Psoas muscle (tissue), 7 donors: ENCODE measurements at regions not wholly inside any gene's neighbourhood (a gene's known extent, or its start where the extent isn't known, plus 50 kb on each side); places are given as distances from the start of the nearest gene placed in this dataset.
A peak's percentile ranks its signal among the peaks of the same experiment; 100 is the strongest.
"Not testable (repeated sequence)": the region's sequence is repeated elsewhere in the genome, so short reads cannot be mapped to it uniquely, and the experiment has no call there.

Experiments
- ATAC-seq, 4 donors: fragments of 200-7000 bp; cut with Tn5 transposase; one replicate each; pipeline ENCODE4 v1.9.1; 2020; ENCODE audit warnings: moderate library complexity in 3 of 4, mild to moderate bottlenecking in 2 of 4
- DNase-seq, 2 donors: peaks; one replicate each; pipeline ENCODE4 v3.0.0-alpha.2; 2020
- H3K27ac ChIP-seq: fragments of 200-600 bp; one replicate; pipeline ENCODE4 v1.8.0; 2022
- H3K27me3 ChIP-seq, 3 donors: fragments of 200-600 bp in 1 of 3; one replicate each; pipeline versions ENCODE4 v1.6.1 to v1.8.0; 2013 to 2022; ENCODE audit warnings: low read length in 2 of 3, mild to moderate bottlenecking in 2 of 3, moderate library complexity in 1 of 3; ENCODE audit not compliant: insufficient read depth in 3 of 3
- H3K36me3 ChIP-seq, 2 donors: fragments of 200-600 bp in 1 of 2; one replicate each; pipeline versions ENCODE4 v1.6.1 to v1.8.0; 2013 to 2022; ENCODE audit warnings: low read depth in 1 of 2, mild to moderate bottlenecking in 1 of 2, moderate library complexity in 1 of 2; ENCODE audit not compliant: insufficient read depth in 1 of 2
- H3K4me1 ChIP-seq: fragments of 200-600 bp; one replicate; pipeline ENCODE4 v1.8.0; 2022
- H3K4me3 ChIP-seq: fragments of 200-600 bp; one replicate; pipeline ENCODE4 v1.8.0; 2022; ENCODE audit warnings: mild to moderate bottlenecking
- H3K9me3 ChIP-seq: fragments of 200-600 bp; one replicate; pipeline ENCODE4 v1.8.0; 2022
- WGBS, 3 donors: extraction: QIAGEN DNeasy Blood & Tissue Kit; methylation state at CpG; one replicate each; pipeline versions ENCODE4 v1.1.6 to v1.1.7; 2013; 5-methylcytosine and 5-hydroxymethylcytosine counted together
- intact Hi-C, 2 donors: fragments of 100-400 bp; cut with DNase I; formaldehyde crosslinking; loops; one replicate each; pipeline versions ENCODE4 v1.11.0 to v1.14.2; 2022
- donor health status: healthy with polysubstance abuse.
- donor health status: DM: no; HTN: no; CAD: no; lungs with moderate emphysema.
- donor health status: Bipolar disorder and iron deficiency.
- donor health status: healthy.
- donor health status: DM: yes; HTN: yes; CAD: no.
- donor health status: DM: no; HTN: no; CAD: no.
- donor health status: DM: yes; HTN: yes; CAD: no.

- peak overlapping the region; percentile 84 for H3K4me3 ChIP-seq
- H3K4me1 ChIP-seq, H3K36me3 ChIP-seq, ATAC-seq, H3K27me3 ChIP-seq, H3K9me3 ChIP-seq, intact Hi-C loops: not testable (repeated sequence)
- 0 to 1% (median 0%) methylated on average over 22 to 42 of the region's 47 CpGs for WGBS, 3 donors
- H3K27ac ChIP-seq: peak overlapping the region; percentile 96
- peak; percentile 19 to 57 for DNase-seq
Measured at GRCh38 chr2:87075054-87075790, 53.6 kb upstream of the PLGLB1 start.

- intact Hi-C loops, H3K4me1 ChIP-seq, H3K9me3 ChIP-seq, H3K36me3 ChIP-seq, H3K27me3 ChIP-seq: not testable (repeated sequence)
- H3K27ac ChIP-seq: peak overlapping the region; percentile 96
- peak; percentile 55 to 77 for DNase-seq
- H3K4me3 ChIP-seq: peak overlapping the region; percentile 84
- peak; percentile 0 to 14 (median 8) for ATAC-seq
- 0 to 2% (median 0%) methylated on average over 9 to 41 of the region's 64 CpGs for WGBS, 3 donors
Measured at GRCh38 chr2:87075791-87076252, 54.2 kb upstream of the PLGLB1 start.

DNA sequence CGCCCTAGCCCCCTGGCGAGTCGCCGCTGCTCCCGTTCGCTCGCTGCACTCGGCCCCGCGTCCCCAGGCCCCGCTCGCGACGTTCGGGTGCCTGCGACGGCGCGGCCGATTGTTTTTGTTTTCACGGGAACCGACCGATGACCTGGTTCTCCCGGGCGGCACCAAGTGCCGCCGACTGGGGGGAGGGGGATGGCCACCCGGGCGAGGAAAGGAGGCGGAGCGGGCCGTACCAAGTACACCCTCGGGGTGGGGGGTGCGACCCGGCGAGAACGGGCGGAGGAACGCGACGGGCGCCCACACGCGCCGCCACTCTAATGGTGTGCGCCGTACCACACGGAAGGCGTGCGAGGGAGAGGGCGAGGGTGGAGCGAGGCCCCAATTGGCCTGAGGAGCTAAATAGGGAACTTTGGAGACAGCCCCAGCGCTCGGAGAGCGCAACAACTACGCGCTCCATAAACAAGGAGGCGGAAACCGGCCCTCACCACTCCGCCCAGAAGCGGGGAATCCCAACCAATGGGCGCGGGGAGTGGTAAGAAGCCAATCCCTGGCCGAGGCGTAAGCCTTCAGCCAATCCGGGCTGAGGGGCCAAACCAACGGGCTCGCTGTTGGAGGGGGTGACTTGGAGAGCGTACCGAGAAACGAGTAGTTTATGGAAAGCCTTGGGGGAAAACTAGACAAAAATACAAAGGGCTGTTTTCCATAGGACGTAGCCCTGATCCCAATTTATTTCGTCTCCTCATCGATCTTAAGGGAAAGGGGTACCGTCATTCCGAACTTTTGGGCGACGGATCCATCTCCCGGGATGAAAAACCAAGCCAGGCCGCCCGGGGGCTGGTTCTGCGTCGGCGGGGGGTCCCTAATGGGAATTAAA, 54.8 kb upstream of the PLGLB1 start:
- intact Hi-C loops, H3K9me3 ChIP-seq, H3K27me3 ChIP-seq, H3K36me3 ChIP-seq, H3K4me1 ChIP-seq: not testable (repeated sequence)
- Histone ChIP-seq H3K4me3 (peak overlapping the region; percentile 84), H3K27ac (peak overlapping the region; percentile 96)
- ATAC-seq (peak; percentile 94 to 97 (median 96)), DNase-seq (peak; percentile 94 to 97)
- WGBS, 3 donors: 0 to 1% (median 0%) methylated on average over 35 to 76 of the region's 84 CpGs

GRCh38 chr2:87077124-87077446, 55.4 kb upstream of the PLGLB1 start:
- H3K36me3 ChIP-seq, H3K27me3 ChIP-seq, H3K4me1 ChIP-seq, intact Hi-C loops, DNase-seq, H3K9me3 ChIP-seq: not testable (repeated sequence)
- ATAC-seq: peak; percentile 68 to 78 (median 72)
- Histone ChIP-seq H3K4me3 (peak overlapping the region; percentile 84), H3K27ac (peak overlapping the region; percentile 96)
- 0% methylated on average over 1 of the region's 26 CpGs; no CpG with 5 or more reads in 1 of the 3 donors for WGBS, 3 donors

DNA sequence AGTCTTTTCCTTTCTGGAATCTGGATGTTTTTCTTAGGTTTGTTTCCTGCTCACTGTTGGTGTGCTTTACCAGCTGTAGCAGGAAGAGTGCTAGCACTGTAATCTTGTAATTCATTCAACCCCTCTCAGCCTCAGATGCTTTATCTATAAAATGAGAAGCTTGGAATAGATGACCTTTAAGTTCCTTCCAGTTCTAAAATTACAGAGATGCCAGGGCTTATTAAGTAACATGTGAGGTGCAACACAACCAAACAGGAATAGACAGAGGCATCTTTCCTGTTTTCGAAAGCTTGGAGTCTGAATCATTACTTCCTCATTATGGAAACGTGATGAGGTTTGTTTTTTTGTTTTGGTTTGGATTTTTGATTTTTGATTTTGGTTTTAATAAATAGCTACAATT, 60.1 kb upstream of the PLGLB1 start:
- H3K27me3 ChIP-seq, H3K36me3 ChIP-seq, H3K4me1 ChIP-seq, H3K9me3 ChIP-seq, H3K4me3 ChIP-seq, DNase-seq, intact Hi-C loops: not testable (repeated sequence)
- peak overlapping the region; percentile 69 for H3K27ac ChIP-seq
- peak in 3 of 4 donors; percentile 65 to 69 (median 69) for ATAC-seq
- WGBS, 3 donors: no CpG with 5 or more reads among the region's 2 CpGs

DNA sequence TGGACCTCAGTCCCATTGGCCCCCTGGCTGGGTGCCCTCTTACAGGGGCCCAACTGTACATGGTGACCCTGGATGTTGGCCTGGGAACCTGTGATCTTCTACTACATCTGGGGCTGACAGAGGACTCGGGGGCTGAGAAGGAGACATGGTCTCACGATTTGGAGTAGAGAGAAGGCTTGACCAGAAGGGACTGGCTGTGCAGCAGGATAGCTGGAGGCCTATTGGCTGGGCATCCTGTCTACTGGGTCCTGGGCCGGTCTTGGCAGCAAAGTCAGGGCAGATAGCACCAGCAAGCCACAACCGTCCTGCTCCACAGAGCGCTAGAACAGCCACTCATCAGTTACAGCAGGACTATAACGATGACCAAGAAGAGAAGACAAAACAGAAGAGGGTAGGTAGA, 66.4 kb upstream of the PLGLB1 start:
- DNase-seq, H3K27ac ChIP-seq, H3K4me3 ChIP-seq, H3K9me3 ChIP-seq, intact Hi-C loops, H3K27me3 ChIP-seq, H3K4me1 ChIP-seq, H3K36me3 ChIP-seq, ATAC-seq: not testable (repeated sequence)
- 93 to 97% (median 94%) methylated on average over 6 of the region's 6 CpGs for WGBS, 3 donors

GRCh38 chr2:87089401-87089800, 67.8 kb upstream of the PLGLB1 start:
- intact Hi-C loops, ATAC-seq, H3K36me3 ChIP-seq, DNase-seq, H3K27me3 ChIP-seq, H3K4me1 ChIP-seq, H3K4me3 ChIP-seq, H3K27ac ChIP-seq, H3K9me3 ChIP-seq: not testable (repeated sequence)
- WGBS, 3 donors: 83 to 86% (median 86%) methylated on average over 1 to 2 of the region's 5 CpGs

DNA sequence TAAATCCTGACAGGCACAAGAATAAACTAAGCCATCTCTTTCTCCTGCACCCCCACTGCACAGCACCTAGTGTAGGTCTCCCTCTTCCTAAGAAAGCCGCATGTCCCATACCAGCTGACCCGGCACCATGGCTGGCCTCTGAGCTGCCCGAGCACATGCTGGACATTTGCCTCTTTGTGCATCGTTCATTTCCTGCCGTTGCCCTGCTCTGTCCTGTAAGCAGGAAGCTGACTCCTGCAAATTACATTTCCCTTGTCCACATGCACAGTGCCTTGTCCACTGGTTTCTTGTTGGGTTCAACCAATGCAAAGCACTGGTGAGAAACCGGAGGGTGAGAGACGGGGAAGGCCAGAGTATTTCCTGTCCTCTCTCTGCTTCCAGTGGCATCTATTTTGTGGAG, 71.6 kb upstream of the PLGLB1 start:
- intact Hi-C loops, H3K4me1 ChIP-seq, H3K9me3 ChIP-seq, H3K36me3 ChIP-seq, DNase-seq, H3K27ac ChIP-seq, H3K4me3 ChIP-seq, ATAC-seq, H3K27me3 ChIP-seq: not testable (repeated sequence)
- WGBS, 3 donors: 73 to 100% methylated on average over 2 to 3 of the region's 7 CpGs; no CpG with 5 or more reads in 1 of the 3 donors

DNA sequence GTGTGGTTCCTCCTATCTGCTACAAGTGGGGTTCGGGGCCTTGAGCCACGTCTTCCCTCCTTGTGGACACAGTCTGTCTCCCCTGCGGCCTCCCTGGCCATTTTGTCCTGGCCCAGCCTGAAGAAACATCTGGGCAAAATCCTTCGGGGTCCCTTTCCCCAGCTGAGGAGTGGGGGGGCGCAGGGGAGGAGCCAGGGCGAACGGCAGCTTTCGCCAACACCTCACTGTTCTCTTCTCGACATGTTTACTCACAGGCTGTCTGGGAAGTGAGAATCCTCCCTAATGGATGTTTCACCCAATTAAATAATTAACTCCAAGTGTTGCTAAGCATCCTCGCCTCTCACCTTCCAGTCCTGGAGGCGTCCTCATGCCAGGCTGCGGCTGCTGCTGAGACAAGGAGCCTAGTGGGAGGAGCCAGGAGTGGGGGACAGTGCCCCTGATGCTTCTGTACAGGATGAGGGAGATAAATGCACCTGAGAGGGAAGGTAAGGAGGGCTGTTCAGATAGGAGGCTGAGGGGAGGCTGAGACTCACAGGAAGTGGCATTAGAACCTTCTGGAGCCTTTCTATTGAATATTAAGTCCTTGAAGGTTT, 72.4 kb upstream of the PLGLB1 start:
- not testable (repeated sequence) for DNase-seq, ATAC-seq, H3K4me1 ChIP-seq

DNA sequence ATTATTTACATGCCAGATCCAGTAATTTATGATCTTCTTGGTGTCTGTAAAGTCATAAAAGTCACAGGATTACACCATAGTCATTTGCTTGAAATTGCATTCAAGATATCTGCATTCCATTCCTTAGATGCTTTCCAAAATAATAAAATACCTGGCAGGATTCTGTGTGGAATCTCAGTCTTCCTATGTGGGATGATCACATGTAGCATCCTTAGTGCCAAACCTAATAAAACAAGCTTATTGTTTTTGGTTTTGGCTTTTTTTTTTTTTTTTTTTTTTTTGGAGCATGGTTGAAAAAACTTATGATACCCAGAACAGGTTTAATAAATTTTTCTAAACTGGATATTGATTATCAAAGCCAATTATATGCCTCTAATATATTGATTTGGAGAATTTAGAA, 74.2 kb upstream of the PLGLB1 start:
- DNase-seq, H3K27ac ChIP-seq, ATAC-seq, H3K9me3 ChIP-seq, H3K36me3 ChIP-seq, H3K27me3 ChIP-seq, H3K4me1 ChIP-seq, H3K4me3 ChIP-seq, intact Hi-C loops: not testable (repeated sequence)

More for the DNA sequence above, 72.4 kb upstream of the PLGLB1 start:
- H3K27ac ChIP-seq, H3K9me3 ChIP-seq, intact Hi-C loops, H3K27me3 ChIP-seq, H3K4me3 ChIP-seq, H3K36me3 ChIP-seq: not testable (repeated sequence)
- WGBS, 3 donors: 63 to 69% (median 67%) methylated on average over 6 to 9 of the region's 12 CpGs
